HG03280 (cell line): ENCODE measurements at regions not wholly inside any gene's neighbourhood (a gene's known extent, or its start where the extent isn't known, plus 50 kb on each side); places are given as distances from the start of the nearest gene placed in this dataset.
"Not testable (repeated sequence)": the region's sequence is repeated elsewhere in the genome, so short reads cannot be mapped to it uniquely, and the experiment has no call there.

Source experiments
- ATAC-seq: cut with Tn5 transposase; IDR thresholded peaks from one replicate; pipeline ENCODE4 v1.9.1; 2021; ENCODE audit warnings: mild to moderate bottlenecking, moderate library complexity; ENCODE audit not compliant: unreplicated experiment

DNA sequence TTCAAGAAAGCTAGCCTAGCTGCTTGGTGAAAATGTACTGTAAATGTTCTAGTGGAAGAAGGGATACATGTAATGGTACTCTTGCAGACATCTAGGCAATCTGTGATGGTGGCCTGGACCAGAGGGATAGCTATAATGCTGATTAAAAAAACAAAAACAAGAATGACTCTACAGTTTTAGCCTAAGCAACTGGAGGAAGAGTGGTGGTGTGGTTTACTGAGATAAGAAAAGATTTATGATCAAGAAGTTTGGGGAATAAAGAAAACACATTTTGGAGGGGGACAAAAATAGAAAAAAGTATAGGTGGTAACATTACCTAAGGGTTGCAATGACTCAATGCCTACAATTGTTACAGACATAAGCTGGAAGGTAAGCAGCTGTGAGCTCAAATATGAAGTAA is 1080.7 kb upstream of the CELF4 start:
- no peak for ATAC-seq

DNA sequence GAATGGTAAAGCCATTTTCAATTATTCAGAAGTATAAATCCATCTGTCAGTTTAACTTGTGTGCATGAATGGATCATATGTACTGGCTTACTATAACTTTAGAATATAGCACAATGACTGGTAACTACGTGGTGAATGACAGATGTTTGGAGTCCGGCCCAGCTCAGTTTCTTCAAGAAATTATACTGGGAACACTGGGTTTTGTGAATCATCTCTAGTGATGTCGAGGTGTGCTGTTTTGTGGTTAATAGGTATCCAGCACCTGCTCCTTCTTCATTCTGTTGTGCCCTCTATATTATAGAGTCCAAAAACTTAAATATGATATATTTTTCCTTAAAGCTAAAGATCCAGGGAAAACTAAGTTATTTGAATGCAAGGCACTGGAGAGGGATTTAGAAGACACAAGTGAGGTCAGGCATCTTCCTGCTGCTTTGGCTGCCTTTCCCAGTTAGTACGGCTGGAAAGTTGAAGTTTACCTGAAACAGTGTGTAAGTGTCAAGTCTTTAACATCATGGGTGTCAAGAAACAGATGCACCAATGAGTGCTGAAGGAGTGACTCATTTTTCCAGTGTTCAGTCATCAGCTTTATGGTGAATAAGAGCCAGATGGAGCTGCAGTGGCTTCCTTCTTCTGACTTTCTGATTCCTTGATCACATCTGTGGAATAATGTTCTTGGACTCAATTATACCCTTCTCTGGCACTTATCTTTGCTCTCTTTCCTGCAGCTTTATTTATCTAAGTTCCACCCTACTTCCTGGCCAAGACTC is 1079.5 kb upstream of the CELF4 start:
- ATAC-seq = no peak

DNA sequence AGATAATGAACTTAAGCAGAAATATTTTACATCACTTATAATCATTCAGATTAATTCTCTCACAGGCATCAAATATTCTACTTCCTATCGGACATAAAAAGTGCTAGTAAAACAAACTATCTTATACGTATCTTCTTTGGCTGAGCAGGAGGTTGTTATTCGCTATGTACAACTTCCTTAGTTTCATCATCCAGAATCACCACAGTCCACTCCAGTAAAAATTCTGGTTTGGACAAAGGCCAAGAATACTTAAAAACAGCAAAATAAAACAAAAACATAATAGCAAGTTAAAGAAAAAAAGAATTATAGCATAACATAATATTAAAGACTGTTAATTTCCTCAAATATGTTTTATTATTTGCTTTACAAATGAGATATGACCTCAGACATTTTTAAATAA is 1077.1 kb upstream of the CELF4 start:
- no peak for ATAC-seq

DNA sequence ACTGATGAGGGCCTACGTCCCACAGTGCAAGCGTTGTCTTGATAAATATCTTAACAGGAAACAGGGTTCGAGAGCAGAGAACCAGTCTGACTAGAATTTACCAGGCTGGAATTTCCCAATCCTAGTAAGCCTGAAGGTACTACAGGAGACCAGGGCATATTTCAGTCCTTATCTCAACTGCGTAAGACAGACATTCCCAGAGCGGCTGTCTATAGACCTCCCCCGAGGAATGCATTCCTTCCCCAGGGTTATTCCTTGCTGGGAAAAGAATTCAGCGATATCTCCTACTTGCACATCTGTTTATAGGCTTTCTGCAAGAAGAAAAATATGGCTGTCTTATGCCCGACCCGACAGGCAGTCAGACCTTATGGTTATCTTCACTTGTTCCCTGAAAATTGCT is 1074.1 kb upstream of the CELF4 start:
- not testable (repeated sequence) for ATAC-seq

DNA sequence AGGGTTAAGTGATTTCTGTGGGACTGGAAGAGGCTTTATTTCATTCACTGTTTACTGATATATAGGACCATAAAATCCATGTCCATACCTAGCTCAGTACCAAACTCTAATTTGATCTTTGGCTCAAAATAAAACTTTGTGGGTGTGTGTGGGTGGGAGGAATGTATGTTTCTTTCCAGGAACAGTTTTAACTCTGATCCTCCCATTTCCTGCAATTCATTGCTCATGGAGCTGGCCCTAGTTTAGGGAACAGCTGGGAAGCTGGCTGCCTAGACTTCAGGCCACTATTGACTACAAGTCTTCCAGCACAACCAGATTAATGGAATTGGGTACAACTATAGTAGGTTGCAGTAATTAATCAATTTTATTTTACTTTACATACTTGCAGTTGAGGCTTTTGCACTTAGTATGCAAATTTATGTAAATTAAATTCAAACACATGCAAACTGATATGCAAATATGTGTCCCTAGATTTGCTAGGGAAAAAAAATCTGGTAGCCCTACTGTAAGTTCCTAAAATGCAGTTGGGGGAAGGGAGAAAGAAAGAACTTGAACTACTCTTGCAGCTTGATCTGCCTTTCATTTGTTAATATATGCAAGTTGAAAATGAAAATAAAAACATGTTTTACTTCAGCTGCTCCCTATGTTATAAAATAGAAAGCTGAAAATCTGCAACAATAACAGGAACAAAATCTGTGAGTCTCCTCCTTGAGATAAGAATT is 1070.3 kb upstream of the CELF4 start:
- ATAC-seq = no peak

DNA sequence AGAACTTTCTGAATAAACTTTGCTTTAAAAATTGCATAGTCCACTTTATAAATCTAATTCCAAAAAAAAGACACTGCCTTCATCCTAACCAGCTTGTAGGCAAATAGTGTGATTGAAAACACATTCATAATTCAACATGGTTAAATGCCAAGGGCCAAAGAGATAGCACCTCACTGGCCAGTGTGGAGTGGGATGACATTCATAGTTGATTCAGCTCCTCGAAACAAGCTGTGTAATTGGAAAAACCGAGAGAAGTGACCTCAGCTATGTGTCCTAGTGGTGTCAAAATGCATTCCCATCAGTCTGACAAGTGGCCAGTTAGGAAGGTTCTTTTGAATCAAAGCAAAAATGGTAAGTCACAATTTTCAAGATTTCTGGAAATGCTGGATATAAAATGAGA is 1068.5 kb upstream of the CELF4 start:
- no peak for ATAC-seq

DNA sequence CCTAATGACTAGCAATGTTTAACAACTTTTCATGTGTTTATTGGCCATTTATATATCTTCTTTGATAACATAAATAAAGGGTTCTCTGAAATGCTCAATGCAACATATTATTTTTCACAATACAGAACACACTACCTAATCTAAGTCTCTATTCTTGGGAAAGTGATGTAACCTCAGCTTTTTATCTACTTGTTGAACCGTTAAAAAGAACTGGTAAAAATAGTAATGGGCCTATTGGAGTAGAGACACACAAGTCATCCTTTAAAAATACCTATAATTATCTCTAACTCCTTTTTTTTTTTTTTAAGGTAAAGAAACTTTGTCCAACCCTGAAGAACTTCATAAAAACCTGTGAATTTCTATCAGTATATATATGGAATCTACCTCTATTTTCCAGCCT is 1067.7 kb upstream of the CELF4 start:
- no peak for ATAC-seq

DNA sequence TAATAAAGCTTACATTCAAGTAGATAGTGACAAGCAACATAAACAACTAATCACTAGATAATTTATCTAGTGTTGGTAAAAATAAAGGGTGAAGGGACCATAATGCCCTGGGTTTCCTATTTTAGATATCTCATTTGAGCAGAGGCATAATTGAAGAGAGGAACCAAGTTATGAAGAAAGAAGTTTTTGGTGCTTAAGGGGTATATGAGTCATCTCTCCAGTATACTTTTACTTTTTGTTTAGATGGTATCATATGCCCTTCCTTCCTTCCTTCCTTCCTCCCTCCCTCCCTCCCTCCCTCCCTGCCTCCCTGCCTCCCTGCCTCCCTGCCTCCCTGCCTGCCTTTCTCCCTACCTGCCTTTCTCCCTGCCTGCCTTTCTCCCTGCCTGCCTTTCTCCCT is 1053.5 kb upstream of the CELF4 start:
- ATAC-seq = no peak

DNA sequence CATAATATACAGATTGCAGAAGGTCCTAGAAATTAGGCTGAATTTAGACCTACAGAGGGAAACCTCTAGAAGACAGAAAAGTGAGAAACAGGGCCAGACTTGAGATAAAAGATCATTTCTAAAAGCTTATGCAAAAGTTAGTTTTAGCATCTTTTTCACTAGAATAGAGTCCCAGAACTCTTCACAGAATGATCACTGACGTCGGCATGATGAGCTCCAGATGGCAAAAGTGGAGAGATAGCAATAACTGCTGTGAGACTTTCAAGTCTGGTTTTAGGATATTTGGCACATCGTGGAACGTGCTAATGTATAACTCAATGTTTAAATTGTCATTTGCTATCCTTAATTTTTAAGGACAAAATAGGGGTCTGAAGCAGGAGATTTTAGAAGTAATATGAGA is 1050.7 kb upstream of the CELF4 start:
- ATAC-seq = no peak

DNA sequence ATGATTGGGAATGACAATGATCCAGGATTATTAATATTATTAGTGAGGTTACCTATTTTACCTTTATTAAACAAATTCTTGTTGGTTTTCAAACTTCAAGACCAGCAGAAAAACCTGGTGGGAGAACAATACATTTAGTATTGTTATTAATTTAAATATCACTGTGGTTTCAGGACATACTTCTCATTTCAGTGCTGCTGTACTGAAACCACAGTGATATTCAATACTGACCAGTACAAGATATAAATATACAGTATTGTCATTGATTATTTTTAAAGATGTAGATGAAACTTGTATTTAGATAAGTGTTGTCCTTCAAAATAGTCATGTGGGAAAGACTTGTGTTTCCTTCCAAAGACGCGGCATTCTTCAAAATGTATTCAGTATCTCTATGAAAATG is 1047.3 kb upstream of the CELF4 start:
- no peak for ATAC-seq

DNA sequence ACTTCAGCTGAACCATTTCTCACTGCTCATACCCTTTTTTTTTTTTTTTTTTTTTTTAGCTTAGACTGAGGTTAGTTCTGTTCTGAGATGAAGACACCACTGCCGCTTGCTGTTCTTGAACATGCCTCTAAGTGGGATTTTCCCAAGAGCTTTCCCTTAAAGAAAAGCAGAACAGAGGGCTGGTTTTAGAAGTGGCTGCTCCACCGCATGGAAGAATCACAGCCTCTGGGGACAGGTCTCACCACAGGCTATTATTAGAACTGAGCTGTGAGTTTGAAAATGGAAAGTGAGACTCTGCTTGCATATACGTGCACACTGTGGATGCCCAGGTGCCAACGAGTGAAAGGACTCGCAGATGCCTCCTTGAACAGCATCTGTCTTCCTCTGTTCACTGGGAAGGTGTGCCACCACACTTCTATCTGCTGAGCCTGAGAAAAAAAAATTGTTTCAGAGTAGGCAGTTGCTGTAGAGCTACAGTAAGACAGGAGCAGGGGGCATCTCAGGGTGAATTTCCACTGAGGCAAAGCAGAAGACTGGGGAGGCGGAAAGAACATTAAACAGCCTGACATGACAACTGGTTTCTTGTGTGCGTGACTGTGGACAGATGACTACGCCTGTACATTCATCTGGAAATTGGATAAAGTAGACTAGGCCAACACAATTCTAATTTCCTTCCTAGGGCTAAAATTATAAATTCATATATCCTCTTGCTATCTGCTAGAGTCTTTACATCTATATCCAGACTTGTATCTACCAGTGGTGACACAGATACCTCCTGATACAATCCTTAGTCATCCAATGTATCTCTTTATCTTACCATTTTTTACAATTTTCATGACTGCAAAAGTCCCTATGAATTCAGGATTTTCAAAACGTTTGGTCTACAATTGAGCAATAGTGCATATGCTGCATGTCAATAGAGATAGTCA is 1045.7 kb upstream of the CELF4 start:
- peak; percentile 86 for ATAC-seq

DNA sequence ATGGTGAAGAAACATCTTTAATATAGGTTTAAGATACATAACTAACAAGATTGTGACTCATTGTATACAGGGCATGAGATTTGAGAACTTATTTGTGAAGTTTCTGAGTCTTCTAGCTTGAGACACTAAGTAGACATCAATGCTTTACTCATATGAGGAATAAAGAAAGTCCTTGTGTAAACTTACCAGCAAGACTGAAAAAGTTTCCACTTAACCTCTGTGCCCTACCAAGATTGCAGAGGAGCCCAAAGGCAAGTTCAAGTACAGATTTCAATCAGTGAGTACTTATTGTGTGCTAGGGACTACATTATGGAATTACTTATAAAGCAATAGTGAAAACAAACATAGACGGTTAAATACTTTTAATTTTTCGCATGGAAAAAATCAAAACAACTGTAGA is 1041.2 kb upstream of the CELF4 start:
- no peak for ATAC-seq

DNA sequence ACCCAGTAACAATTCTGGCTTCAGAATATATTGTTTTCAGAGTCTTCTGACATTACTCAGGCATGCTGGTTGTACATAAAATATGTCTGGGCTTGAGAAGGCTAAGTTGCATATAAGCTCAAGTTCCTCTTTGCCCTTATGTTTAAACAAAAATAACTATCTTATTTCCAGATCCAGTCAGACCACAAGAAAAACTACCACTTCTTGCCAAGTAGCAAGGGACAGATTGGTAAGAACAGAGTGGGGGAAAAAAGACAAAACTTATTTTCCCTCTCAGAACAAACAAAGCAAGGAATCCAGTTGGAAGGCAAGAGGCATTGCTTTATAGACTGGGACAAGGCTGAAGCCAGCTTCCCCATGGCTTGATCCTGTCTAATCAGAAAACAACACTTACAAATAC is 1036.7 kb upstream of the CELF4 start:
- ATAC-seq = no peak

DNA sequence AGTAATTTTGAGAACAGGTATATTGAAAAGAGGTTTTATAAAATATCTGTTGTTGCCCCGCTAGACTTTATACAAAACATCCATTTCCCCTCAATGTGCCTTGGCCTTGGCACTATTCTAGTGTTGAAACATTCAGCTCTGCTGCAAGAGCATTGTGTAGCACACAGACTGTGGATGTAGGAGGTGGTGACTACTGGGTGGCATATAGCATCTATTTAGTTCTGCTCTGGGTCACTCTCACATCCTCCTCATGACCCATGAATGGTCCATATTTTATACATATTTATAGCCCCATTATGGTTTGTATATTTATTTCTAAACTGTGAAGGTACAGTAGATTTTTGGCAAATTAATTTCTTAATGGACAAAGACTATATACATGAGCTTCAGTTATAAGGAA is 1022.0 kb upstream of the CELF4 start:
- ATAC-seq = no peak

DNA sequence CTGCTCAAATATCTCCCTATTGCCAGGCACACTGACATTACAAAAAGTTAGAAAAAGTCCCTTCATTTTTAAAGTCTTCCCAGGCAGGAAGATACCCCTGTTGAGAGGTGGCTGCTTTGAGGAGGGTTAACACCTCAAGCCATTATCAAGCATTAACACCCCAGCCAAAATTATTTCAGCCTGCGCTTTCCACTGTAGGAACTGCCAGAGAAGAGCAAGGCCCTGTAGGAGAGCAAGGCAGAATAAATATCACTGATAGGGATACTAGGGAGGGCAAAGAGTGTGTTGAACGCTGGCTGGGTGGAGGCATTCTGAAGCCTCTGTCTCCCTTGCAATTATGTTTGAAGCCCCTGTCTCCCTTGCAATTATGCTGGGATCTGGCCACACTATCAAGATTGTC is 1020.7 kb upstream of the CELF4 start:
- ATAC-seq = no peak

DNA sequence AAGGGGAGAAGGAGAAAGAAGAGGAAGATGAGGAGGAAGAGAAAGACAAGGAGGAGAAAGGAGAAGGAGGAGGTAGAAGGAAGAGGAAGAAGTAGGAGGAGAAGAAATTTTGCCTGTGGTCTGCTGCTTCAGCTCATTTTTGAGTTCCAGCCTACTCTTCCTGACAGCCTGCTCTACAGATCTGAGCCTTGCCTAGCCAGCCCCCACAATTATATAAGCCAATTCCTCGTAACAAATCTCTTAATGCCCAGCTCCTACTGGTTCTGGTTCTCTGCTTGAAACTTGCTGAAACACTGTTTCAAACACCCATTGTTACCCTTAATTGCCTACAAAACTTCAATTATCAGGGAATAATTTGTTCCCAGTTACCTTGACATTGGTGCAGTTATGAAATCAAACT is 1014.2 kb upstream of the CELF4 start:
- no peak for ATAC-seq

DNA sequence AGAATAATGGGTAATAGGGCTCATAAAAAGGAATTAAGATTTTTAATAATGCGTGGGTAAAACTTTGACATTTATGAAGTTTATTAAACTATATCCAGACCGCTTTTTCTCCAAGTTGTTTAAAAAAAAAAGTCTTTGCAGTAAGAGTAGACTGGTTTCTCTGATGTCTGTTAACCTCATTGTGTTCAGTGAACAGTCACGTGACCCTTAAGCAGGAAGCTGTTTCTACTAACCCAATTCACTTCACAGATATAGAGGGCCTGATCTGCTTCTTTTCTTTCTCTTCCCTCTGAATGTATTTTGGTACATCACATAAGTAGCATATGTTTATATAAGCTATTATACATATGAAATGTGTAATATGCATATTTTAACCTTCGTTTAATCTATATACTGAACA is 1011.3 kb upstream of the CELF4 start:
- ATAC-seq = no peak

DNA sequence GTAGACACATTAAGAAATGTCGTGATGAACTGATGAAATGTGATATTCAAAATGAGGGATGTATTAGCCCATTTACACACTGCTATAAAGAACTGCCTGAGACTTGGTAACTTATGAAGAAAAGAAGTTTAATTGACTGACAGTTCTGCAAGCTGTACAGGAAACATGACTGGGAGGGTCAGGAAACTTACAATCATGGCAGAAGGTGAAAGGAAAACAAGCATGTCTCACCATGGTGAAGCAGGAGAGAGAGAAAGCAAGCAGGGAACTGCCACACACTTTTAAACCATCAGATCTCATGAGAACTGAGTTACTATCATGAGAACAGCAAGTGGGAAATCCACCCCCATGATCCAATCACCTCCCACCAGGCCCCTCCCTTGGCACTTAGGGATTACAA is 1010.8 kb upstream of the CELF4 start:
- no peak for ATAC-seq

DNA sequence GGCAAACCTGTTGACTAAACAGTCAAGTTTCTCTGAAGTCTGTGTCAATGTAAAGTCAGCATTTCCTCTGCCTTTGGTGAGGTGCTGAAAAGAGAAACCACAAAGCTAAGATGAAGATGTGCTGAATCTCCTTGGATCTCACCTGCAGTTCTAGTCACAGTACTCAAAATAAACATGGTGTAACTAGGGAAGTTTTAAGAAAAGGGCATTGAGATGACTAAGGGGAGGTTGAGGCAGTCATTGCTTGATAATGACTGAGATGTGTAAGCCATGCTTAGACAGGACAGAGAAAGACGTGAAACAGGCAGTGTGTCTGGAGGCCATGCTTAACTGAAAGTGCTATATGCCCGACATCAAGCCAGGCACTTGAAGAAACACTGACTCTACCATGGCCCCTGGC is 1010.0 kb upstream of the CELF4 start:
- ATAC-seq = no peak

DNA sequence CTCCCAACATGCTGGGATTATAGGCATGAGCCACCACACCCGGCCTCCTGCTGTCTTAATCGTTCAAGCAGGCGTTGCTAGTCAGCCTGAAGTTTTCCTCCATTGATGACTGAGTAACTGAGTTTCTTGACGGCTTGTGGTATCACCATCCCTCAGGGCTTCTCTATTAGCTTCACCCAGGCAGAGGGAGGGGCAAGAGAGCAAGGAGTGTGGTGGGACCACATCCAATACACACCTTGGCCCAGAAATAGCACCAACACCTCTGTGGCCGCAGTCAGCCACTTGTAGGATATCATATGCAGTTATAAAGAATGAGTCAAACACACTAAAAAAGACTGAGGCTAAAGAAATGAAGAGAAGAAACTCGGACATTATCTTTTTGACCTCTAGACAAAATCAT is 1009.4 kb upstream of the CELF4 start:
- no peak for ATAC-seq

DNA sequence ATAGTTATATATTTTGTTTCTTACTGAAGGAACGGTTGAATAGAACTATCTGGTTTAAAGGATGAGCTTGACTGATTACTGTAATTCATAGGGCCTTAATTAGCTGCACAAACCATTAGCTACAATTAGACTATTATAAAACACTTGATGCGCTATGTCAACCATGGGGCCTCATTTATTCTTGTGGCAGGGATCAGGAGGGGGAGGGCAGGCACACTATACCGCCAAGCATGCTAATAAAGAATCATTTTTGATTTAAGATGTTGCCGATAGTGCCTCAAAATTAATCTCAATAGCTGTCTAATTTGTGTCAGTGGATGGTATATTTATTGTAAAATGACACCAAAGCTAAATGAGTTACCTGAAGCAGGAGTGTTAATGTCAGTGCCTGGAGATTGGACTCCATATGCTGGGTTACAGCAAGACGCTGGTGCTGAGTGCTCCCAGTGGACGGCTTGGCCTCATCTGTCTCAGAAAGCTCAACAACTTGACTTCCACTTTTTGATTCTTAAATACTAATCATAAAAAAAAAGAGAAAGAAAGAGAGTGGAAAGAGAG is 1007.0 kb upstream of the CELF4 start:
- ATAC-seq = no peak
